8988T (cell line): ENCODE measurements at regions not wholly inside any gene's neighbourhood (a gene's known extent, or its start where the extent isn't known, plus 50 kb on each side); places are given as distances from the start of the nearest gene placed in this dataset.

Source experiments
- DNase-seq: peaks from one replicate; pipeline ENCODE4 v3.0.0; 2011

- DNase-seq = no peak
Observed at GRCh38 chr5:61697809-61698558, 365.9 kb downstream of the ZSWIM6 start.

GRCh38 chr5:61701877-61702602 is 370.0 kb downstream of the ZSWIM6 start:
- no peak for DNase-seq

- no peak for DNase-seq
Observed at GRCh38 chr5:61702784-61703183, 370.7 kb downstream of the ZSWIM6 start.

DNA sequence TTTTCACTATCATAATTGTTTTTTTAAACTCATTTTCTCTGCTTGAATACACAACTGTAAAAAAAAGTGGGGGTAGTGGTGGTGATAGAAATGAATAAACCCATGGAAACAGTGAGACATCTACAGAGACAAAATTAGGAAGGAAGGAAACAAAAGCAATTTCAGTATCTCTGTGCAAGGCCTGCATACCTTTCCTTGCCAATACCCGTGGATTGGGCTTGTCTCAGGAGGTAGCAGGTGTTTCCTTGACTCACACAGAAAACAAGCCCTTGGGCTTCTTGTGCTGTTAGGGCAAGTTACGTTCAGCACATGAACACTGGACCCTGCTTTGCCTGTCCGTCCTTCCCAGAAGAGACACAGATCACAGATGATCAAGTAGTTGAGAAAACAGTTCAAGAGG is 372.2 kb downstream of the ZSWIM6 start:
- no peak for DNase-seq

DNA sequence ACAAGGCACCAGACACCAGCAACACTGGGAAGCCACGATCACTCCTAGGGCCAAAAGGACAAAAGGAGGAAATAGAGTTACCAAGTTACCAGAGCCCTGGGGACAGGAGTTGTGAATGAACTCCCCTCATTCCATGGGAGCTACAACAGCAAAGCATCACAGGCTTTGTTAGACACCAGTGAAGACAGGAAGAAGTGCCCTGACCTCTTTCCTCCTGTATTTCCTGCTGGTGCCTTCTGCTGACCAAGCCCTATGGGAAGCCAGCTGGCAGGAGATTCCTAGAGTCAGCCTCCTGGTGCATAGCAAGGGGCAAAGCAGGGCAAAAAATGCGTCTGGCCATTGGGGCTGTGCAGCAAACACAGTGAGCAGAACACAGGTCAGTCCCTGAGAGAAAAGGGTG is 374.7 kb downstream of the ZSWIM6 start:
- no peak for DNase-seq

- no peak for DNase-seq
Observed at GRCh38 chr5:61719124-61719523, 387.1 kb downstream of the ZSWIM6 start.

DNA sequence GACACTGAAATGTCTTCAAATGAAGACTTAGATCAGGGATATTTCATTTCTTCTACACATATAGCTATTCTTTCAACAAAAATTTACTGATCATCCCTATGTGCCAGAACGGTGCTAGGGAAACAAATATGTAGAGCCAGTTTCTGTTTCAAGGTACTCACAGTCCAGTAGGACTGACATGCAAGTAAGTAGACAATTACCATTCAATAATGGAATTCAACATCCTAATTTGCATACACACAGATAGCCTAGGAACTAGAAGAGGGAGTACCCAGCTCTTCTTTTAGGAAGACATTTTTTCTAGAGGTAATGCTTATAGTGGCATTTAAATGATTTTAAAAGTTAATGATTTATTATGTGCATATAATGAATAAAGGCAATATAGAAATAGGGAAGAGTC is 388.8 kb downstream of the ZSWIM6 start:
- no peak for DNase-seq

DNA sequence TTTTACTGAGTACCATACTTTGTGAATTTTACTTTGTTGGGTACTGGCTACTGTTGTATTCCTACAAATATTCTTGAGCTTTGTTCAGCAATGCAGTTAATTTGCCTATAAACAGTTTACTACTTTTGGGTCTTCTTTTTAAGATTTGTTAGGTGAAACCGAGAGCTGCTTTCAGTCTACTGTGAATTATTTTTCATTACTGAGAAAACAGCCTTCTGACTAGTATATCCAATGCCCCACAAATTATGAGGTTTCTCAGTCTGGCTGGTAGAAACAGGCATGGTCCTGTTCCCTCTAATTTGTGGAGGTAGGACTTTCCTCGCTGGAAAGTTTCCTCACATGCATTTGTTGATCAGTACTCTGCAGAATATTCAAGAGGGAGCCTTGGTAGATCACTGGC is 392.0 kb downstream of the ZSWIM6 start:
- no peak for DNase-seq

DNA sequence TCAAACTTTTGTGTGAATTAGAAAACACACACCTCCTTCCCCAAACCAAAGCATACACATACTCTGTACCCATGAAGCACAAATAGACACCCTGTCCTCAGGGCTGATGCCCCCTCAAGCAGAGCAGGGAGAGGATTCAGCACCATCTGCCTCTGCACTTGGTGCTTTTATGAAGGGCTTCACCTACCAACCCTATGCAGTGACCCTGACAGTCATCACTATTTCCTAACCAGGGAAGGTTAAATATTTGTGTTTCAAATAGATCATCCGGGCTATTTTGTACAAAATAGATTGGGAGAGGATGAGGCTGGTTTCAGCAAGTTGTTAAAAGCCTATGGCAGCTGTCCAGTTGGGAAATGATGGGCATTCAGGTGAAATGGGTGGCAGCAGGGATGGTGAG is 396.2 kb downstream of the ZSWIM6 start:
- no peak for DNase-seq

- DNase-seq = no peak
Observed at GRCh38 chr5:61730866-61731265, 398.8 kb downstream of the ZSWIM6 start.

DNA sequence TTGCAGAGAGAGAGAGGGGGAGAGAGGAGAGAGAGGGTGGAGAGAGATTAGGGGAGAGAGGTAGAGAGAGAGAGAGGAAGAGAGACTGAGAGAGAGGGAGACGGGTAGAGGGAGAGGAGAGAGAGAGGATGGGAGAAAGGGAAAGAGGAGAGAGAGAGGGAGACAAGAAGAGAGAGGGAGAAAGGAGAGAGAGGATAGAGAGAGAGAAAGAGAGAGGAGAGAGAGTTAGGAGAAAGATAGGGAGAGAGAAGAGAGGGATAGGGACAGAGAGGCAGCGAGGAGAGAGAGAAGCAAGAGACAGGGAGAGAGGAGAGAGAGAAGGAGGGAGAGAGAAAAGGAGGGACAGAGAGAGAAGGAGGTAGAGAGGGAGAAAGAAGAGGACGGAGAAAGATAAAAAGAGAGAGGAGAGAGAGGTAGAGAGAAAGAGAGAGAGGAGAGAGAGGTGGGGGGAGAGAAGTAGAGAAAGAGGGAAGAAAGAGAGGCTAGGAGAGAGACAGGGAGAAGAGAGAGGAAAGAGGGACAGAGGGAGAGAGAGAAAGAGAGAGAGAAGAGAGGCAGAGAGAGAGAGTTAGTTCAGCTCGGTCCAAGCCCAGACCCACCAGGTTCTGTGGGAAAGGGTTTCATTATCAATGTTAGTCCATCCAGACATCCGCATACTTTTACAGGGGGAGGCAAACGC is 399.3 kb downstream of the ZSWIM6 start:
- DNase-seq = no peak

GRCh38 chr5:61731946-61732314 is 399.9 kb downstream of the ZSWIM6 start:
- DNase-seq = no peak

GRCh38 chr5:61732369-61732768 is 400.3 kb downstream of the ZSWIM6 start:
- DNase-seq = no peak

GRCh38 chr5:61732796-61733195 is 400.7 kb downstream of the ZSWIM6 start:
- DNase-seq = no peak

DNA sequence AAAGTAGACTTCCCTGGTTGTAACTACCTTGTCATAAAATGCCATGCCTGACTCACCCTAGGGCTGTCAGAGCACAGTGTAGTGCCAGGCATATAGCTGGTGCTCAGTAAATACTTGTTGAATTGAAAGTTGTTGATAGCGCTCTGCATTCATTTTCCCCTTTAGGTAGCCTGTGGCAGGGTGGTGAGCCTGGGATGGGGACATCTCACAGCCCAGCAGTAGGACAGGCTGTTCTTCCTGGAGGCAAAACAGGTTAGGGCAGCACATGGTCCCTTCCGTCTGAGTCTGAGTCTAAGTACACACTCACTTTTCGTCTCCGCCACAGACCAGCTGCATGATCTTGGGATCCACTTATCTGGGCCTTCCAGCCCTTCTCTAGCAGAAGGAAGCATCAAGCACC is 401.9 kb downstream of the ZSWIM6 start:
- DNase-seq = no peak

DNA sequence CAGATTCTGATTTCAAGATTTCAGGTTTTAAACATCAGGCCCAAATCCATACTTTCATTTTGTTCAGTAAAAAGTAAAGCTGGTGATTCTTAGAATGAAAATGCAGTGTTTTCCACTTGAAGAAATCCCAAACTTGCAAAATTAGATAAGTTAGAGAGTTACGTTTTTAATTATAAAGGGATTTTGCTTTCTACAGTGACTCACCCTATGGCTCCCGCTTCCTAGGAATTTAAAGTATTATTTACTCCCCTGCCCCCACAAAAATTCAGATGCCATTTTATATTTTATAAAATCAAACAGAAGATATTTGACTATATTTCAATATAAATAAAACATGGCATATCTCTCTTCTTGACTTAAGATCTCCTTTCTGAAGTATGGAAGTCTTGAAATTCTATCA is 402.9 kb downstream of the ZSWIM6 start:
- no peak for DNase-seq

DNA sequence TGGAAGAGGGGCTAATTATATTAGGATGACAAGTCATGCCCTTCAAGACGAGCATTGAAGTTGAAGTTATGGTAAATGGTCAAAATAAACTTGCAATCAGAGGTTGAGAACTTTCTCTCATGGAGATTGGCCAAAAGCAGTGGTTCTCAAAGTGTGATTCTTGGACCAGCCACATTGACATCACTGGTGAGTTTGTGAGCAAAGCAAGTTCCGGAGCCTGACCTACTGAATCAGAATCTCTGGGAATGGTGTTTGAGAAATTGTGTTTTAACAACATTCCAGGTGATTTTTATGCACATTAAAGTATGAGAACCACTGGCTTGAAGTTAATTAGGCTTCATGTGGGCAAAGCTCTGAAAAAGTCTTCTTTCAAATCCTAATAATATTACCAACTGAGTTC is 403.5 kb downstream of the ZSWIM6 start:
- no peak for DNase-seq

GRCh38 chr5:61735995-61736394 is 403.9 kb downstream of the ZSWIM6 start:
- no peak for DNase-seq

DNA sequence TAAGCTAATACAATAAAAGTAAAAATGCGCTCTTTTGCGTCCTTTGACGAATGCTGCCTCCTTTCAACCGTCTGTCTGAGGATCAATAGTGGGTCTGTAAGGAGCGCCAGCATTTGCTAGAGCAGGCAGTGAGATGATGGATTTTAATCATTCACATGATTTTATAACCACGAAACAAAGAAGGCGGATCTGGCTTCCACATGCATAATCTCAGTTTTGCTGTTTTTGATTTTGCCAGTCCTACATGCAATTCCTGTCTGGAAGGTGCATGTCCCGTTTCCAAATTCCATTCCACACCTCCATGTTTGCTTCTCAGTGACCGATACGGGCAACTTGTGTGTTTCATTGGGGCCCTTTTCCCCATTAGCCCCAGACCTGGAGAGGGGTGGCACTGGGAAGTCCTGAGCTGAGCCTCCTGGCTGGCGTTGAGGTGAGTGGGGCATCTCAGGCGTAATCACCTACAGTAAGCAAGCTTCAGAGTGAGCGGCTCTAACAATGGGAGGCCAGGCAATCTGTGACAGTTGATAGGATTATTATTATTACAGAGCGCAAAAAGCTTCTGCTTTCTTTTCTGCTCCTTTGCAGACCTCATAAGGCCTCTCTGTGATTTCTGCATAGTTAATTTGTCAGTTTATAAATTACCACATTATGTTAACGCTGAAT is 405.4 kb downstream of the ZSWIM6 start:
- DNase-seq = no peak

DNA sequence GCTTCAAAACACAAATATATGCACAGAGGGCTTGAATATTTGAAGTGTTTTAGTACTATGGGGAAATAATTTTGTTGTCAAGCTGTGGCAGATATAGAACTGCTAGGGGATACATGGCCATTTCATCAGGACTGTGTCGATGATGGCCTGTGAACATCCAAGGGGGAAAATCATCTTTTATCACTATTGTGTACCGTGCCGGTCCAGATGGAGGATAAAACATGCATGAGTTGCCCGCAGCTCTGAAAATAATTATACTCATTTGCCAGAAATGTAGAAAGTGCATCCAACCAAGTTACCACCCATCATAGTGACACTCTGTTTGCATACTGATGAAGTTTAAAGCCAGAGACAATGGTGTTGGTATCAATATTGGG is 405.9 kb downstream of the ZSWIM6 start:
- no peak for DNase-seq

- no peak for DNase-seq
Observed at GRCh38 chr5:61738446-61738845, 406.4 kb downstream of the ZSWIM6 start.

- DNase-seq = no peak
Observed at GRCh38 chr5:61744690-61745619, 412.9 kb downstream of the ZSWIM6 start.
